K562 (cell line): ENCODE measurements at regions not wholly inside any gene's neighbourhood (a gene's known extent, or its start where the extent isn't known, plus 50 kb on each side); places are given as distances from the start of the nearest gene placed in this dataset.

ENCODE experiments used
- ATAC-seq: fragments of 200-7000 bp; cut with Tn5 transposase; 3 replicates; pipeline ENCODE4 v1.9.1; 2020; ENCODE audit warnings: moderate library complexity
- BruUV-seq: library from RNA; stranded (reverse); fragments of 400-500 nt; replicated peaks from 2 replicates; lab custom pipeline; 2021; lab: Mats Ljungman, UMichigan
- CTCF ChIA-PET: fragments of 300-600 bp; formaldehyde crosslinking; extraction: SDS; loops from one replicate; lab custom pipeline; 2021; ENCODE audit warnings: low intra/inter-chr PET ratio; lab: Yijun Ruan, JAX
- POLR2A ChIA-PET: fragments of 300-600, 350-650 bp; sonication (Branson Sonifier 250); formaldehyde crosslinking; extraction: SDS; loops from one replicate; lab custom pipeline; 2021; ENCODE audit warnings: antibody characterized with exemption, inconsistent platforms; lab: Yijun Ruan, JAX
- DNase-seq, 4 experiments: peaks; one replicate each; pipeline versions ENCODE4 v3.0.0 to v3.0.0-alpha.2; 2011 to 2018; ENCODE audit warnings: low spot score in 3 of 4, mixed read lengths in 3 of 4; ENCODE audit errors: extremely low read depth in 1 of 4
- FAIRE-seq: peaks from 2 replicates; lab custom pipeline; 2011; peaks lifted over from hg19 to GRCh38; lab: Jason Lieb, UNC
- H2AFZ ChIP-seq: 2 replicates; pipeline ENCODE4 v1.6.0; 2011; ENCODE audit warnings: low read depth, low read length, control low read depth, inconsistent platforms
- H3K27ac ChIP-seq: fragments of 200-600 bp; 3 replicates; pipeline ENCODE4 v1.8.0; 2011; ENCODE audit warnings: low read depth, mild to moderate bottlenecking, control low read depth, inconsistent platforms, low read length, moderate library complexity, mixed read lengths; ENCODE audit errors: extremely low read depth
- H3K27me3 ChIP-seq, 2 experiments: fragments of 300-600 bp in 1 of 2; 2 replicates in 1 of 2; 3 replicates in 1 of 2; pipeline versions ENCODE4 v1.6.0 to v1.8.0; 2011; ENCODE audit warnings: inconsistent platforms in 2 of 2, low read length in 2 of 2, mild to moderate bottlenecking in 1 of 2, mixed read lengths in 1 of 2, moderate library complexity in 1 of 2; ENCODE audit not compliant: control insufficient read depth in 2 of 2, insufficient read depth in 2 of 2
- H3K36me3 ChIP-seq: fragments of 300-600 bp; 3 replicates; pipeline ENCODE4 v1.8.0; 2011; ENCODE audit warnings: mild to moderate bottlenecking, low read length, inconsistent platforms; ENCODE audit not compliant: control insufficient read depth, insufficient read depth
- H3K4me1 ChIP-seq, 2 experiments: fragments of 200-600 bp in 1 of 2; replicated peaks in 1 of 2; 2 replicates in 1 of 2; 3 replicates in 1 of 2; pipeline versions ENCODE4 v1.5.1 to v1.8.0; 2011; ENCODE audit warnings: inconsistent platforms in 2 of 2, low read length in 2 of 2, mild to moderate bottlenecking in 1 of 2, mixed read lengths in 1 of 2, moderate library complexity in 1 of 2; ENCODE audit not compliant: control insufficient read depth in 2 of 2, insufficient read depth in 2 of 2
- H3K4me2 ChIP-seq: 2 replicates; pipeline ENCODE4 v1.6.1; 2011; ENCODE audit warnings: low read length, control low read depth, inconsistent platforms, mixed read lengths; ENCODE audit not compliant: insufficient read depth
- H3K4me3 ChIP-seq: fragments of 200-600 bp; sonication (generic), shearing (Covaris generic); 2 replicates; pipeline ENCODE4 v1.5.1; 2016; ENCODE audit warnings: control low read depth, inconsistent platforms
- H3K79me2 ChIP-seq: fragments of 200-600 bp; 3 replicates; pipeline ENCODE4 v1.8.0; 2011; ENCODE audit warnings: low read length, inconsistent platforms; ENCODE audit not compliant: control insufficient read depth, insufficient read depth
- H3K9ac ChIP-seq, 2 experiments: 2 replicates each; pipeline versions ENCODE4 v1.6.0 to v1.6.1; 2011; ENCODE audit warnings: low read depth in 2 of 2, low read length in 2 of 2, control low read depth in 1 of 2, inconsistent platforms in 1 of 2, mild to moderate bottlenecking in 1 of 2, mixed read lengths in 1 of 2; ENCODE audit not compliant: insufficient read depth in 1 of 2
- H3K9me1 ChIP-seq: one replicate; pipeline ENCODE4 v1.6.0; 2011; ENCODE audit warnings: inconsistent platforms, mild to moderate bottlenecking, low read length, moderate library complexity; ENCODE audit not compliant: control insufficient read depth, insufficient read depth
- H3K9me3 ChIP-seq: replicated peaks from 2 replicates; pipeline ENCODE4 v1.5.1; 2011; ENCODE audit warnings: low read depth, low read length, inconsistent platforms; ENCODE audit not compliant: control insufficient read depth, insufficient read depth
- H4K20me1 ChIP-seq: replicated peaks from 2 replicates; pipeline ENCODE4 v1.6.1; 2011; ENCODE audit warnings: low read length, inconsistent platforms, mixed read lengths; ENCODE audit not compliant: control insufficient read depth, insufficient read depth
- ELK3 ChIP-seq: fragments of 450-650 bp; formaldehyde crosslinking; IDR thresholded peaks from 2 replicates; pipeline ENCODE4 v1.4.0; 2020; ENCODE audit warnings: mild to moderate bottlenecking
- FOSL1 ChIP-seq: fragments of 200-800 bp; sonication (Bioruptor generic); conservative IDR thresholded peaks from 2 replicates; pipeline ENCODE4 v1.6.1; 2016; ENCODE audit warnings: missing genetic modification characterization, missing compliant biosample characterization
- MLLT1 ChIP-seq, 2 experiments: fragments of 450-650 bp; IDR thresholded peaks; 2 replicates each; pipeline ENCODE4 v1.6.1; 2016
- MXD1 ChIP-seq: fragments of 250-450 bp; sonication (Bioruptor Pico); IDR thresholded peaks from 2 replicates; pipeline ENCODE4 v1.8.0; 2021; ENCODE audit warnings: borderline replicate concordance, mild to moderate bottlenecking, moderate library complexity; ENCODE audit not compliant: poor library complexity, severe bottlenecking
- PTTG1 ChIP-seq: fragments of 450-650 bp; IDR thresholded peaks from 2 replicates; pipeline ENCODE4 v1.6.1; 2016; ENCODE audit warnings: low read depth, mild to moderate bottlenecking, missing genetic modification characterization, missing compliant biosample characterization
- RBFOX2 ChIP-seq: fragments of 200-400 bp; formaldehyde crosslinking; IDR thresholded peaks from 2 replicates; pipeline ENCODE4 v1.6.1; 2017; ENCODE audit warnings: low read depth, mild to moderate bottlenecking, low read length, moderate library complexity
- SAP30 ChIP-seq: fragments of 200-600 bp; sonication (generic); IDR thresholded peaks from 2 replicates; pipeline ENCODE4 v1.6.1; 2012; ENCODE audit warnings: borderline replicate concordance, low read depth, mild to moderate bottlenecking, moderate library complexity, low read length, control low read depth, inconsistent platforms; ENCODE audit not compliant: insufficient read depth, poor library complexity, severe bottlenecking
- SPI1 ChIP-seq: IDR thresholded peaks from 2 replicates; pipeline ENCODE4 v1.6.1; 2011; ENCODE audit warnings: low read depth, low read length, control low read depth, borderline replicate concordance
- ZHX1 ChIP-seq: fragments of 150-350 bp; conservative IDR thresholded peaks from 2 replicates; pipeline ENCODE4 v1.6.1; 2014; ENCODE audit warnings: low read length
- ZNF174 ChIP-seq: fragments of 250-450 bp; sonication (Bioruptor Pico); IDR thresholded peaks from 2 replicates; pipeline ENCODE4 v1.4.0; 2020; ENCODE audit warnings: mild to moderate bottlenecking
- ZNF583 ChIP-seq: fragments of 250-450 bp; sonication (Bioruptor Pico); IDR thresholded peaks from 2 replicates; pipeline ENCODE4 v1.4.0; 2020
- WGBS: fragments of 100-300 bp; shearing (Covaris generic); methylation state at CpG from one replicate; pipeline ENCODE4 v1.1.6; 2016; ENCODE audit warnings: low coverage, mixed read lengths; ENCODE audit not compliant: insufficient coverage; ENCODE audit errors: missing lambda C conversion rate; 5-methylcytosine and 5-hydroxymethylcytosine counted together
- in situ Hi-C: fragments of 300-500 bp; cut with MboI; formaldehyde crosslinking; loops from 4 replicates; pipeline ENCODE4 v1.15.0; 2018; ENCODE audit warnings: inconsistent platforms, mixed read lengths
- intact Hi-C: fragments of 100-400 bp; cut with micrococcal nuclease; formaldehyde crosslinking; loops from 2 replicates; pipeline ENCODE4 v1.14.2; 2022

- no peak for TF ChIP-seq MXD1 (CRISPR knock-in tag)
- TF ChIP-seq ELK3 (CRISPR knock-in tag), result no peak
- TF ChIP-seq FOSL1 (tag), result peak; percentile 60
- TF ChIP-seq ZNF583 (CRISPR knock-in tag), result no peak
Measured at GRCh38 chr1:224497714-224498573, 63.3 kb upstream of the WDR26 start (continued).

- FAIRE-seq (no peak), ATAC-seq (no peak), DNase-seq (no peak)
- no peak overlapping the region for H3K4me3 ChIP-seq
- peaks cover 2 to 11% of the 10 kb centered on the region in 2 experiments; a peak in 2 of 5 replicates for H3K27me3 ChIP-seq
- peaks cover 6% of the 10 kb centered on the region for H3K9me3 ChIP-seq
- H2AFZ ChIP-seq, result no peak overlapping the region
- intact Hi-C loops, result no loop called here
- H3K4me2 ChIP-seq, result no peak overlapping the region
- ChIA-PET CTCF (no interaction called here), POLR2A (interaction anchor here (1.0 to 1.6 kb wide), 5 partner anchors 9 to 46 kb away, joined by 3 to 9 read pairs (median 3); no protein-coding TSS in a partner anchor)
- H3K9ac ChIP-seq, result no peak overlapping the region
- H3K9me1 ChIP-seq, result no peaks in the 10 kb centered on the region
- no TSS peak for BruUV-seq
- H3K27ac ChIP-seq, result no peak overlapping the region
- no peaks in the 10 kb centered on the region for H3K79me2 ChIP-seq
- in situ Hi-C loops, result no loop called here
- H3K4me1 ChIP-seq, result peaks cover 36 to 37% of the 10 kb centered on the region in 2 experiments
- 49% methylated on average over 12 of the region's 12 CpGs for WGBS
- no peaks in the 10 kb centered on the region for H4K20me1 ChIP-seq
- no peaks in the 10 kb centered on the region for H3K36me3 ChIP-seq
- 0 out of 2 replicates have a peak, but pooled peaks have one; percentile 26 for TF ChIP-seq SPI1
- TF ChIP-seq ZHX1, result no peak
- no peak for TF ChIP-seq ELK3 (CRISPR knock-in tag)
- TF ChIP-seq PTTG1 (tag), result no peak
- no peak for TF ChIP-seq ZNF174
- TF ChIP-seq RBFOX2, result no peak
- TF ChIP-seq SAP30, result no peak
- no peak for TF ChIP-seq MLLT1 (IDR thresholded peaks at IDR 0.05)
Measured at GRCh38 chr1:224498574-224499170, 64.1 kb upstream of the WDR26 start.
